OCI-LY1 (cell line): ENCODE measurements at regions not wholly inside any gene's neighbourhood (a gene's known extent, or its start where the extent isn't known, plus 50 kb on each side); places are given as distances from the start of the nearest gene placed in this dataset.
"Not testable (repeated sequence)": the region's sequence is repeated elsewhere in the genome, so short reads cannot be mapped to it uniquely, and the experiment has no call there.

Experiments
- H2AFZ ChIP-seq: fragments of 200-600 bp; sonication (generic), shearing (Covaris generic); 2 replicates; pipeline ENCODE4 v1.6.0; 2014; ENCODE audit warnings: antibody characterized with exemption, mild to moderate bottlenecking, low read length
- H3F3A ChIP-seq: fragments of 200-600 bp; sonication (generic), shearing (Covaris generic); 2 replicates; pipeline ENCODE4 v1.6.0; 2014; ENCODE audit warnings: mild to moderate bottlenecking, antibody characterized with exemption, low read length, moderate library complexity; ENCODE audit not compliant: insufficient read depth
- H3K27ac ChIP-seq: fragments of 200-600 bp; sonication (generic); 2 replicates; pipeline ENCODE4 v1.5.1; 2014; ENCODE audit warnings: low read length, mixed run types, mild to moderate bottlenecking, low read depth; ENCODE audit not compliant: poor library complexity, severe bottlenecking
- H3K27me3 ChIP-seq: fragments of 200-600 bp; sonication (generic); 2 replicates; pipeline ENCODE4 v1.6.0; 2014; ENCODE audit warnings: antibody characterized with exemption, mild to moderate bottlenecking, low read length, moderate library complexity; ENCODE audit not compliant: insufficient read depth
- H3K36me3 ChIP-seq: fragments of 200-600 bp; sonication (generic); 2 replicates; pipeline ENCODE4 v1.6.1; 2014; ENCODE audit warnings: mild to moderate bottlenecking, antibody characterized with exemption, low read length, moderate library complexity, mixed read lengths; ENCODE audit not compliant: insufficient read depth
- H3K4me1 ChIP-seq: fragments of 200-600 bp; sonication (generic); 2 replicates; pipeline ENCODE4 v1.5.1; 2014; ENCODE audit warnings: mild to moderate bottlenecking, low read length, moderate library complexity; ENCODE audit not compliant: insufficient read depth, severe bottlenecking
- H3K4me2 ChIP-seq: fragments of 200-600 bp; sonication (generic), shearing (Covaris generic); 2 replicates; pipeline ENCODE4 v1.6.1; 2014; ENCODE audit warnings: low read length
- H3K4me3 ChIP-seq: fragments of 200-600 bp; sonication (generic); 2 replicates; pipeline ENCODE4 v1.5.1; 2014; ENCODE audit warnings: low read length, low read depth, mild to moderate bottlenecking, mixed read lengths; ENCODE audit not compliant: poor library complexity, severe bottlenecking
- H3K79me2 ChIP-seq: fragments of 200-600 bp; shearing (Covaris generic); 2 replicates; pipeline ENCODE4 v1.6.1; 2016; ENCODE audit warnings: mixed run types, low read length, mixed read lengths; ENCODE audit not compliant: insufficient read depth
- H3K9ac ChIP-seq: fragments of 200-600 bp; sonication (generic), shearing (Covaris generic); 2 replicates; pipeline ENCODE4 v1.6.1; 2014; ENCODE audit warnings: mild to moderate bottlenecking, low read length, mixed read lengths
- H3K9me2 ChIP-seq: fragments of 200-600 bp; sonication (generic), shearing (Covaris generic); 2 replicates; pipeline ENCODE4 v1.6.1; 2014; ENCODE audit warnings: low read depth, mild to moderate bottlenecking, low read length, mixed read lengths
- H3K9me3 ChIP-seq: fragments of 200-600 bp; shearing (Covaris generic); 2 replicates; pipeline ENCODE4 v1.6.1; 2014; ENCODE audit warnings: low read length, mixed read lengths
- H4K20me1 ChIP-seq: fragments of 200-600 bp; sonication (generic), shearing (Covaris generic); 2 replicates; pipeline ENCODE4 v1.6.0; 2016; ENCODE audit warnings: mild to moderate bottlenecking, low read length; ENCODE audit not compliant: insufficient read depth
- EZH2 ChIP-seq: fragments of 200-600 bp; sonication (generic), shearing (Covaris generic); IDR thresholded peaks from 2 replicates; pipeline ENCODE4 v1.8.0; 2017; ENCODE audit warnings: borderline replicate concordance, mixed run types, mild to moderate bottlenecking, antibody characterized with exemption, low read length, moderate library complexity, mixed read lengths
- TF ChIP-seq, protein P1 (sequence below): fragments of 200-600 bp; sonication (generic), shearing (Covaris generic); IDR thresholded peaks from 2 replicates; pipeline ENCODE4 v1.5.1; 2017; ENCODE audit warnings: mild to moderate bottlenecking, antibody characterized with exemption, low read length, moderate library complexity, mixed read lengths

- H2AFZ ChIP-seq = no peak overlapping the region
- no peaks in the 10 kb centered on the region for H3K9me3 ChIP-seq
- no peaks in the 10 kb centered on the region for H3K36me3 ChIP-seq
- H3K27me3 ChIP-seq = no peaks in the 10 kb centered on the region
- no peak overlapping the region for H3K4me3 ChIP-seq
- no peak overlapping the region for H3K4me2 ChIP-seq
- no peaks in the 10 kb centered on the region for H4K20me1 ChIP-seq
- H3K79me2 ChIP-seq = no peaks in the 10 kb centered on the region
- no peak overlapping the region for H3K27ac ChIP-seq
- no peaks in the 10 kb centered on the region for H3F3A ChIP-seq
- no peaks in the 10 kb centered on the region for H3K4me1 ChIP-seq
- no peak for TF ChIP-seq EZH2
- TF ChIP-seq, protein P1, sequence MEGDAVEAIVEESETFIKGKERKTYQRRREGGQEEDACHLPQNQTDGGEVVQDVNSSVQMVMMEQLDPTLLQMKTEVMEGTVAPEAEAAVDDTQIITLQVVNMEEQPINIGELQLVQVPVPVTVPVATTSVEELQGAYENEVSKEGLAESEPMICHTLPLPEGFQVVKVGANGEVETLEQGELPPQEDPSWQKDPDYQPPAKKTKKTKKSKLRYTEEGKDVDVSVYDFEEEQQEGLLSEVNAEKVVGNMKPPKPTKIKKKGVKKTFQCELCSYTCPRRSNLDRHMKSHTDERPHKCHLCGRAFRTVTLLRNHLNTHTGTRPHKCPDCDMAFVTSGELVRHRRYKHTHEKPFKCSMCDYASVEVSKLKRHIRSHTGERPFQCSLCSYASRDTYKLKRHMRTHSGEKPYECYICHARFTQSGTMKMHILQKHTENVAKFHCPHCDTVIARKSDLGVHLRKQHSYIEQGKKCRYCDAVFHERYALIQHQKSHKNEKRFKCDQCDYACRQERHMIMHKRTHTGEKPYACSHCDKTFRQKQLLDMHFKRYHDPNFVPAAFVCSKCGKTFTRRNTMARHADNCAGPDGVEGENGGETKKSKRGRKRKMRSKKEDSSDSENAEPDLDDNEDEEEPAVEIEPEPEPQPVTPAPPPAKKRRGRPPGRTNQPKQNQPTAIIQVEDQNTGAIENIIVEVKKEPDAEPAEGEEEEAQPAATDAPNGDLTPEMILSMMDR = peak; percentile 28; the same call in 1 of the 2 replicates
- no peaks in the 10 kb centered on the region for H3K9me2 ChIP-seq
- no peak overlapping the region for H3K9ac ChIP-seq
Measured at GRCh38 chr3:40901298-40901697, 298.0 kb upstream of the CTNNB1 start.

GRCh38 chr3:40901796-40902195, 297.5 kb upstream of the CTNNB1 start:
- Histone ChIP-seq H3K27me3 (no peaks in the 10 kb centered on the region), H3K9me3 (no peaks in the 10 kb centered on the region), H3F3A (no peaks in the 10 kb centered on the region), H3K27ac (no peak overlapping the region), H3K9ac (no peak overlapping the region), H3K79me2 (no peaks in the 10 kb centered on the region), H3K36me3 (no peaks in the 10 kb centered on the region), H3K4me1 (no peaks in the 10 kb centered on the region), H3K4me3 (no peak overlapping the region), H3K4me2 (no peak overlapping the region), H4K20me1 (no peaks in the 10 kb centered on the region), H2AFZ (no peak overlapping the region), H3K9me2 (no peaks in the 10 kb centered on the region)
- no peak for TF ChIP-seq EZH2
- TF ChIP-seq, protein P1 = no peak

GRCh38 chr3:40907907-40908465, 291.3 kb upstream of the CTNNB1 start:
- H3K27me3 ChIP-seq, H3K79me2 ChIP-seq, H4K20me1 ChIP-seq, H3F3A ChIP-seq, H3K4me2 ChIP-seq, H3K27ac ChIP-seq, H3K4me1 ChIP-seq, H3K9me2 ChIP-seq, H3K36me3 ChIP-seq, H2AFZ ChIP-seq, H3K9me3 ChIP-seq, H3K9ac ChIP-seq, H3K4me3 ChIP-seq: not testable (repeated sequence)

- Histone ChIP-seq H3K9me3 (no peaks in the 10 kb centered on the region), H2AFZ (no peak overlapping the region), H4K20me1 (no peaks in the 10 kb centered on the region), H3K27ac (no peak overlapping the region), H3K4me1 (no peaks in the 10 kb centered on the region), H3K4me2 (no peak overlapping the region), H3F3A (no peaks in the 10 kb centered on the region), H3K9ac (no peak overlapping the region), H3K9me2 (no peaks in the 10 kb centered on the region), H3K27me3 (no peaks in the 10 kb centered on the region), H3K4me3 (no peak overlapping the region), H3K79me2 (no peaks in the 10 kb centered on the region), H3K36me3 (no peaks in the 10 kb centered on the region)
- TF ChIP-seq, protein P1 = no peak
- TF ChIP-seq EZH2 = no peak
Measured at GRCh38 chr3:40908612-40909011, 290.7 kb upstream of the CTNNB1 start.
